ENCODE measurements at regions not wholly inside any gene's neighbourhood (a gene's known extent, or its start where the extent isn't known, plus 50 kb on each side); places are given as distances from the start of the nearest gene placed in this dataset.

DNA sequence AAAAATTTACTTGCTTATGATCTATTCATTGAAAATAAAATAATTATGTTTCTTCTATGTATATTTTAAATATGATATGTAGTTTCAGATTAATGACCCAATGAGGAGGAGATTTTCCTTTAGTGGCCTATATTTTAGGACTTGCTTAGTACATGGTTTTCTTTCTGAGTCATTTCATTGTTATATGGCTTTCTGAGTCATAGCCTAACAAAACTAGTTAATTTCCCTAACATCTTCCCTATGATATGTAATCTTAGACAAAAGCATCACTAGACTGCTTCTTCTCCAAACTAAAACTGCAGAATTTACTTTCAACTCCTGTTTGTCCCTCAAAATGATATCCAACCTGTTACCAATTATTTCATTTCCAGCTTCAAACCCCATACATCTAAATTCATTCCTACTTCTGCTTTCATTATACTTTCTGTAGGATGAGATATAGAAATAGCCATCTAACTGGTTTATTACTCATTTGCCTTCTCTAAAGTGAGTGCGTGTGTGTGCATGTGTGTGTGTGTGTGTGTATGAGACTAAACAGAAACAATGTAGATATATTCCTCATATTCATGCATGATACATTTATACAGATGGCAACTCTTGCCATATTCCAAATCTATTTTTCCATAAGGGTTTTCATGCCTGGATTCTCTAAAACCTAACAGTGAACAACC is 915.0 kb upstream of the GBE1 start:
- H3K4me1 ChIP-seq, result no peaks in the 10 kb centered on the region
- DNase-seq (no peak), ATAC-seq (ENCODE audit: low FRiP score in 2 of 2) (no peak)
- no peaks in the 10 kb centered on the region for H3K36me3 ChIP-seq
- H3K9me3 ChIP-seq, result no peaks in the 10 kb centered on the region
- no peak overlapping the region for H3K4me3 ChIP-seq
- TF ChIP-seq POLR2AphosphoS5 (IDR thresholded peaks at IDR 0.05) (no peak), EP300 (IDR thresholded peaks at IDR 0.05) (no peak), POLR2A (IDR thresholded peaks at IDR 0.05) (no peak)
- TF ChIP-seq, protein P1, sequence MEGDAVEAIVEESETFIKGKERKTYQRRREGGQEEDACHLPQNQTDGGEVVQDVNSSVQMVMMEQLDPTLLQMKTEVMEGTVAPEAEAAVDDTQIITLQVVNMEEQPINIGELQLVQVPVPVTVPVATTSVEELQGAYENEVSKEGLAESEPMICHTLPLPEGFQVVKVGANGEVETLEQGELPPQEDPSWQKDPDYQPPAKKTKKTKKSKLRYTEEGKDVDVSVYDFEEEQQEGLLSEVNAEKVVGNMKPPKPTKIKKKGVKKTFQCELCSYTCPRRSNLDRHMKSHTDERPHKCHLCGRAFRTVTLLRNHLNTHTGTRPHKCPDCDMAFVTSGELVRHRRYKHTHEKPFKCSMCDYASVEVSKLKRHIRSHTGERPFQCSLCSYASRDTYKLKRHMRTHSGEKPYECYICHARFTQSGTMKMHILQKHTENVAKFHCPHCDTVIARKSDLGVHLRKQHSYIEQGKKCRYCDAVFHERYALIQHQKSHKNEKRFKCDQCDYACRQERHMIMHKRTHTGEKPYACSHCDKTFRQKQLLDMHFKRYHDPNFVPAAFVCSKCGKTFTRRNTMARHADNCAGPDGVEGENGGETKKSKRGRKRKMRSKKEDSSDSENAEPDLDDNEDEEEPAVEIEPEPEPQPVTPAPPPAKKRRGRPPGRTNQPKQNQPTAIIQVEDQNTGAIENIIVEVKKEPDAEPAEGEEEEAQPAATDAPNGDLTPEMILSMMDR (IDR thresholded peaks at IDR 0.05), result no peak
- no peaks in the 10 kb centered on the region for H3K27me3 ChIP-seq
- no peak overlapping the region for H3K27ac ChIP-seq
- 90 to 93% methylated on average over 1 of the region's 1 CpG for WGBS, 2 donors

DNA sequence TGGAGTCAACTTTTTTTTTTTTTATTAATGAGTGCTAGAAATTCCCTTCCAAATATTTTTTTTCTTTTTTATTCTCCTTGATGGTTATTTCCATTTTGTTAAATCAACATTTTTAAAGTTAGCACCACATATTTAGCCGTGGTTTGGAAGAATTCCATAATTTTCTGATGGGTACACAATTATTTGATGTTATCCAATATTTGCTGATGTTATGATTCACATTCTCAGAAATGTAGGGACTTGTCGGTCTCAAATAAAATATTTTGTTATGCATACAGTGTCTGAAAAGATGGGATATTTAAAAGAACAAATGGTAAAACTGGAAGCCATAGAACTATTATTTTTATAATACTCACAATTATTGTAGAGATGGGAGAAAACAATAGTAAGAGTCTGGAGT is 911.5 kb upstream of the GBE1 start:
- H3K27ac ChIP-seq, result no peak overlapping the region
- no peaks in the 10 kb centered on the region for H3K9me3 ChIP-seq
- no peak for TF ChIP-seq POLR2AphosphoS5 (IDR thresholded peaks at IDR 0.05)
- TF ChIP-seq, protein P1 (IDR thresholded peaks at IDR 0.05), result no peak
- TF ChIP-seq POLR2A (IDR thresholded peaks at IDR 0.05), result no peak
- TF ChIP-seq EP300 (IDR thresholded peaks at IDR 0.05), result no peak
- H3K4me3 ChIP-seq, result no peak overlapping the region
- 75 to 76% methylated on average over 2 of the region's 2 CpGs for WGBS, 2 donors
- H3K4me1 ChIP-seq, result no peaks in the 10 kb centered on the region
- no peak for DNase-seq
- no peak for ATAC-seq (ENCODE audit: low FRiP score in 2 of 2)
- H3K36me3 ChIP-seq, result no peaks in the 10 kb centered on the region
- no peaks in the 10 kb centered on the region for H3K27me3 ChIP-seq

DNA sequence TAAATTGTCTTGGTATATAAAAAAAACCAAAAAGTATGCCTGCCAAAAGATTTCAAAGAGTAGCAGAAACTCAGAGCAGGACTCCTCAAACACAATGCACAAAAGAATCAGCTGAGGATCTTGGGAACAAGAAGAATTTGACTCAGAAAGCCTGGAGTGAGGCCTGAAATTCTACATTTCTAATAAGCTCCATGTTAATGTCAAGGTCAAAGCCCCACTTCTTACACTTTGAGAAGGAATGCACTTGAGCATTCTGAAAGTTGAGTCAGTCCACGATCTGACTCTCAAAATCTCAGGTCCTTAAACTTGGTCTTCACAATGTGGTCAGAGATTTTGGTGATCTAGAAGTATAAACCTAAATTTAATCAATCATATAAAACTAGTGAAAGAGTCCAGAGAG is 910.0 kb upstream of the GBE1 start:
- no peak overlapping the region for H3K27ac ChIP-seq
- DNase-seq (no peak), ATAC-seq (ENCODE audit: low FRiP score in 2 of 2) (no peak)
- TF ChIP-seq, protein P1 (IDR thresholded peaks at IDR 0.05), result no peak
- TF ChIP-seq POLR2A (IDR thresholded peaks at IDR 0.05) (no peak), EP300 (IDR thresholded peaks at IDR 0.05) (no peak), POLR2AphosphoS5 (IDR thresholded peaks at IDR 0.05) (no peak)
- no peaks in the 10 kb centered on the region for H3K4me1 ChIP-seq
- no peaks in the 10 kb centered on the region for H3K36me3 ChIP-seq
- WGBS, 2 donors, result 47 to 58% methylated on average over 1 of the region's 1 CpG
- H3K4me3 ChIP-seq, result no peak overlapping the region
- H3K27me3 ChIP-seq, result no peaks in the 10 kb centered on the region
- no peaks in the 10 kb centered on the region for H3K9me3 ChIP-seq

DNA sequence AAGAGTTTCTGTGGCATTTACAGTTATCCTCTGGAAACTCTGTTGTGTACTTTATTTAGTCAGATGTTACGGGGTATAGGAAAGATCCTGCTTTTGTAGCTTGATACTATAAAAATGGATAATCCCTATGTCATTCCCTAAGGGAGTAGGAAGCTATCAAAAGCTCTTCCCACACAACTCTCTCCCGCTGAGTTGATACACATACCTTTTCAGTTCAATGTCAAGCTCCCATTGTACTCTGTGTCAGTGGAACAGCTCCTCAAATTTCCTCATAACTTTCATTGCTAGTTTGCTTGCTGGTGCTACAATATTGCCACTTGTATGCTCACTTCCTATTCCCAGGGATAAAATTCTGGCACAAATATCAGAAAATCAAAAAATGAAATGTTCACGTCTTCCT is 893.3 kb upstream of the GBE1 start:
- TF ChIP-seq POLR2AphosphoS5 (IDR thresholded peaks at IDR 0.05) (no peak), EP300 (IDR thresholded peaks at IDR 0.05) (no peak)
- TF ChIP-seq, protein P1 (IDR thresholded peaks at IDR 0.05), result no peak
- no peaks in the 10 kb centered on the region for H3K4me1 ChIP-seq
- no peaks in the 10 kb centered on the region for H3K36me3 ChIP-seq
- peaks cover 0 to 4% (median 0%) of the 10 kb centered on the region in 4 donors for H3K9me3 ChIP-seq
- no peak overlapping the region for H3K4me3 ChIP-seq
- 72 to 76% methylated on average over 3 of the region's 3 CpGs for WGBS, 2 donors
- ATAC-seq (ENCODE audit: low FRiP score in 2 of 2) (no peak), DNase-seq (no peak)
- no peaks in the 10 kb centered on the region for H3K27me3 ChIP-seq
- H3K27ac ChIP-seq, result no peak overlapping the region

DNA sequence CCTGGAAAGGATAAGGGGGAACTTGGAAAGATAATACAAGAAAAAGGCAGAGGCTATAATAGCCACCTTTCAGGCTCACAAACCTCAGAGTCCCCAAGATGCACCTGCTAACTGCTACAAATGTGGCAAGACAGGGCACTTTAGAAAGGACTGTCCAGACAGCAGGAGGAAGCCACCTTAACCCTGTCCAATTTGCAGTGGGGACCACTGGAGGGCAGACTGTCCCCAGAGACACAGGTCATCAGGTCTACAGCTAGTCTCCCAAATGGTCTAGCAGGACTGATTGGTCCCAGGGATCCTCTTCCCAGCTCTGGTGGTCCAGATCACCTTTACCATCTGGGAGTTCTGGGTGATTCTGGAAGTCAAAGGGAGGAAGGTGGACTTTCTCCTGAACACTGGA is 882.5 kb upstream of the GBE1 start:
- no peaks in the 10 kb centered on the region for H3K9me3 ChIP-seq

More for the DNA sequence above, 882.5 kb upstream of the GBE1 start:
- no peaks in the 10 kb centered on the region for H3K4me1 ChIP-seq
- no peak for DNase-seq
- H3K36me3 ChIP-seq, result no peaks in the 10 kb centered on the region
- no peak overlapping the region for H3K4me3 ChIP-seq
- peak in 1 of 2 donors; percentile 13 for ATAC-seq (ENCODE audit: low FRiP score in 2 of 2)
- TF ChIP-seq POLR2AphosphoS5 (IDR thresholded peaks at IDR 0.05), result no peak
- no peak for TF ChIP-seq POLR2A (IDR thresholded peaks at IDR 0.05)
- TF ChIP-seq EP300 (IDR thresholded peaks at IDR 0.05), result no peak
- TF ChIP-seq, protein P1 (IDR thresholded peaks at IDR 0.05), result no peak
- no peaks in the 10 kb centered on the region for H3K27me3 ChIP-seq
- no peak overlapping the region for H3K27ac ChIP-seq

Measured in upper lobe of left lung (tissue), 6 donors.